SU-DHL-6 (cell line): ENCODE measurements at regions not wholly inside any gene's neighbourhood (a gene's known extent, or its start where the extent isn't known, plus 50 kb on each side); places are given as distances from the start of the nearest gene placed in this dataset.

ENCODE experiments used
- H2AFZ ChIP-seq: fragments of 200-600 bp; sonication (generic); 2 replicates; pipeline ENCODE4 v1.6.1; 2014; ENCODE audit warnings: low read depth, mild to moderate bottlenecking, moderate library complexity, mixed read lengths, antibody characterized with exemption, low read length; ENCODE audit not compliant: severe bottlenecking
- H3F3A ChIP-seq: fragments of 200-600 bp; shearing (Covaris generic); 2 replicates; pipeline ENCODE4 v1.6.0; 2016; ENCODE audit warnings: antibody characterized with exemption, mild to moderate bottlenecking; ENCODE audit not compliant: insufficient read depth
- H3K27ac ChIP-seq: fragments of 200-600 bp; sonication (generic); 2 replicates; pipeline ENCODE4 v1.5.1; 2016; ENCODE audit warnings: low read depth, mild to moderate bottlenecking, low read length, moderate library complexity, mixed read lengths
- H3K27me3 ChIP-seq: fragments of 200-600 bp; sonication (generic), shearing (Covaris generic); 2 replicates; pipeline ENCODE4 v1.6.0; 2014; ENCODE audit warnings: mild to moderate bottlenecking, low read length
- H3K36me3 ChIP-seq: fragments of 200-600 bp; sonication (generic); 2 replicates; pipeline ENCODE4 v1.6.1; 2014; ENCODE audit warnings: mild to moderate bottlenecking, low read length, mixed read lengths
- H3K4me2 ChIP-seq: fragments of 300-600, 200-600 bp; shearing (Covaris generic), sonication (generic); 2 replicates; pipeline ENCODE4 v1.6.0; 2014; ENCODE audit warnings: low read length, low read depth, mild to moderate bottlenecking; ENCODE audit not compliant: poor library complexity, severe bottlenecking
- H3K4me3 ChIP-seq: fragments of 200-600 bp; sonication (generic); 2 replicates; pipeline ENCODE4 v1.5.1; 2014; ENCODE audit warnings: antibody characterized with exemption, low read length, mild to moderate bottlenecking, mixed read lengths; ENCODE audit not compliant: insufficient read depth, poor library complexity, severe bottlenecking
- H3K79me2 ChIP-seq: fragments of 200-600 bp; sonication (generic); 2 replicates; pipeline ENCODE4 v1.6.1; 2014; ENCODE audit warnings: mild to moderate bottlenecking, low read length, moderate library complexity; ENCODE audit not compliant: insufficient read depth
- H3K9ac ChIP-seq: fragments of 200-600 bp; sonication (generic); 2 replicates; pipeline ENCODE4 v1.7.0; 2014; ENCODE audit warnings: mild to moderate bottlenecking, low read length
- H3K9me2 ChIP-seq: fragments of 200-600 bp; sonication (generic); replicated peaks from 2 replicates; pipeline ENCODE4 v1.6.1; 2014; ENCODE audit warnings: low read length; ENCODE audit not compliant: insufficient read depth
- H3K9me3 ChIP-seq: fragments of 200-600 bp; sonication (generic); 2 replicates; pipeline ENCODE4 v1.6.1; 2014; ENCODE audit warnings: low read length, mixed read lengths; ENCODE audit not compliant: insufficient read depth
- H4K20me1 ChIP-seq: fragments of 200-600 bp; sonication (generic); 2 replicates; pipeline ENCODE4 v1.6.1; 2014; ENCODE audit warnings: low read depth, mild to moderate bottlenecking, antibody characterized with exemption, low read length, moderate library complexity, mixed read lengths
- EZH2phosphoT487 ChIP-seq: fragments of 200-600 bp; sonication (generic), shearing (Covaris generic); conservative IDR thresholded peaks from 2 replicates; pipeline ENCODE4 v1.6.1; 2018; ENCODE audit warnings: mild to moderate bottlenecking, antibody characterized with exemption, low read length, moderate library complexity, mixed read lengths
- TF ChIP-seq, protein P1 (sequence below): fragments of 200-600 bp; sonication (generic); IDR thresholded peaks from one replicate; pipeline ENCODE4 v1.5.1; 2017; ENCODE audit warnings: antibody characterized with exemption, mild to moderate bottlenecking, low read length, moderate library complexity; ENCODE audit not compliant: insufficient read depth, poor library complexity, severe bottlenecking

DNA sequence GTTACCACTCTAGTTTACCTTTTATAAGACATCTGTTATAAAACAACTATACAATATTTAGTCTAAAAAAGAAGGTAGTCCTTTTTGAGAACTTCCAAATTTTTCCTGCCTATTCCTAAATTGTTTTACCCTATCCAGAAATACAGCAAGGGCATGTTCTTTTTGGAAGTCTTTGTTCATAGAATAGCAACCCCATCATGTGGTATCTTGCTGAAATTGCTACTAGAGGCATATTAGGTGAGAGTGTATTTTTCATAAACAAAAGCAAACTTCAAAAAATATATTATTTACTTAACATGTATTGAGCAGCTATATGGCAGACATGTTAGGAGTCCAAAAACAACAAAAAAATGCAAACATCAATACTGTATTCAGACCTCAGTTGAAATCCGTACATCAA is 371.8 kb upstream of the NRSN1 start:
- TF ChIP-seq, protein P1, sequence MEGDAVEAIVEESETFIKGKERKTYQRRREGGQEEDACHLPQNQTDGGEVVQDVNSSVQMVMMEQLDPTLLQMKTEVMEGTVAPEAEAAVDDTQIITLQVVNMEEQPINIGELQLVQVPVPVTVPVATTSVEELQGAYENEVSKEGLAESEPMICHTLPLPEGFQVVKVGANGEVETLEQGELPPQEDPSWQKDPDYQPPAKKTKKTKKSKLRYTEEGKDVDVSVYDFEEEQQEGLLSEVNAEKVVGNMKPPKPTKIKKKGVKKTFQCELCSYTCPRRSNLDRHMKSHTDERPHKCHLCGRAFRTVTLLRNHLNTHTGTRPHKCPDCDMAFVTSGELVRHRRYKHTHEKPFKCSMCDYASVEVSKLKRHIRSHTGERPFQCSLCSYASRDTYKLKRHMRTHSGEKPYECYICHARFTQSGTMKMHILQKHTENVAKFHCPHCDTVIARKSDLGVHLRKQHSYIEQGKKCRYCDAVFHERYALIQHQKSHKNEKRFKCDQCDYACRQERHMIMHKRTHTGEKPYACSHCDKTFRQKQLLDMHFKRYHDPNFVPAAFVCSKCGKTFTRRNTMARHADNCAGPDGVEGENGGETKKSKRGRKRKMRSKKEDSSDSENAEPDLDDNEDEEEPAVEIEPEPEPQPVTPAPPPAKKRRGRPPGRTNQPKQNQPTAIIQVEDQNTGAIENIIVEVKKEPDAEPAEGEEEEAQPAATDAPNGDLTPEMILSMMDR: no peak
- TF ChIP-seq EZH2phosphoT487: no peak
- Histone ChIP-seq H3K4me3 (no peak overlapping the region), H3K9ac (no peak overlapping the region), H3K9me3 (no peaks in the 10 kb centered on the region), H3K9me2 (no peaks in the 10 kb centered on the region), H3K36me3 (no peaks in the 10 kb centered on the region), H3K79me2 (no peaks in the 10 kb centered on the region), H3K4me2 (no peak overlapping the region), H3K27me3 (no peaks in the 10 kb centered on the region), H3F3A (no peaks in the 10 kb centered on the region), H2AFZ (no peak overlapping the region), H4K20me1 (no peaks in the 10 kb centered on the region), H3K27ac (no peak overlapping the region)

DNA sequence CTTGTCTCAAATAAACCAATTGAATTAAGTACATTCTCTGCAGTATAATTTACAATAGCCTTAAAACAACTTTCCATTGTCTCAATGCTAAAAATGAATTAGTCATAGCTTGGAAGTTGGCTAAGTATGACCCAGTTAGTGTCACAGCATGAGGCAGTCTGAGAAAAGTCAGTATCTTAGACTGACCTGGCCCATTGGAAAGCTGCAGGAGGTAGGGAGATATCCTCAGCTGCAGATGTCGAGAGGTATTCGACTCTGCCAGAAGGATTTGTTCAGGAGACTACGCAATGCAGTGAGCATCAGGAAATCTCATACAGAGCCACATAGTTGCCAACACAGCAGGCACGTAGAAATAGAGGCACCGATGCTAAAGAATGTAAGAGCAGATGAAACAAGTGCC is 350.9 kb upstream of the NRSN1 start:
- H3K9me3 ChIP-seq: no peaks in the 10 kb centered on the region
- no peaks in the 10 kb centered on the region for H4K20me1 ChIP-seq
- no peak overlapping the region for H2AFZ ChIP-seq
- H3K79me2 ChIP-seq: no peaks in the 10 kb centered on the region
- H3F3A ChIP-seq: no peaks in the 10 kb centered on the region
- H3K4me2 ChIP-seq: no peak overlapping the region
- TF ChIP-seq, protein P1: no peak
- TF ChIP-seq EZH2phosphoT487: no peak
- no peaks in the 10 kb centered on the region for H3K27me3 ChIP-seq
- H3K4me3 ChIP-seq: no peak overlapping the region
- H3K9me2 ChIP-seq: no peaks in the 10 kb centered on the region; the same call in 1 of the 2 replicates
- no peaks in the 10 kb centered on the region for H3K36me3 ChIP-seq
- no peak overlapping the region for H3K9ac ChIP-seq
- no peak overlapping the region for H3K27ac ChIP-seq

DNA sequence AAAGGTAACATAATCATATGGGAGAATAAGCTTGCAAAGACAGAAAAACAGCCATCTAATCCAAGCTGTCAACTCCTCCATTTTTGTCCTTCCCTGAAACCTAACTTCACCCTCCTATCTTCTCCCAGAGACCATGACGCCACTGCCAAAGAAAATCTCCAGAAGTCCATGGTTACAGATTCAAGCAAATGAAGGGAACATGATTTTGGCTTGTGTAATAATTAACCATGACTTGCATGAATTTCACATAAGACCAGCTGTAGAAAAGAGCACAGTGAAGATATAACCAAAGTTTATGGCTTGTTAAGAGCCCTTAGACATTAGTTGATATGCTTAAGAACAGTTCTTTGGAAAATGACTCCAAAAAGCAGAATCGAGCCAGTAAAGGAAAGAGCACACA is 342.1 kb upstream of the NRSN1 start:
- TF ChIP-seq EZH2phosphoT487: no peak
- Histone ChIP-seq H3K9me2 (no peaks in the 10 kb centered on the region), H4K20me1 (no peaks in the 10 kb centered on the region), H3K9me3 (no peaks in the 10 kb centered on the region), H3F3A (no peaks in the 10 kb centered on the region), H3K4me3 (no peak overlapping the region), H3K27ac (no peak overlapping the region), H3K27me3 (no peaks in the 10 kb centered on the region), H2AFZ (no peak overlapping the region), H3K36me3 (no peaks in the 10 kb centered on the region), H3K79me2 (no peaks in the 10 kb centered on the region), H3K4me2 (no peak overlapping the region), H3K9ac (no peak overlapping the region)

DNA sequence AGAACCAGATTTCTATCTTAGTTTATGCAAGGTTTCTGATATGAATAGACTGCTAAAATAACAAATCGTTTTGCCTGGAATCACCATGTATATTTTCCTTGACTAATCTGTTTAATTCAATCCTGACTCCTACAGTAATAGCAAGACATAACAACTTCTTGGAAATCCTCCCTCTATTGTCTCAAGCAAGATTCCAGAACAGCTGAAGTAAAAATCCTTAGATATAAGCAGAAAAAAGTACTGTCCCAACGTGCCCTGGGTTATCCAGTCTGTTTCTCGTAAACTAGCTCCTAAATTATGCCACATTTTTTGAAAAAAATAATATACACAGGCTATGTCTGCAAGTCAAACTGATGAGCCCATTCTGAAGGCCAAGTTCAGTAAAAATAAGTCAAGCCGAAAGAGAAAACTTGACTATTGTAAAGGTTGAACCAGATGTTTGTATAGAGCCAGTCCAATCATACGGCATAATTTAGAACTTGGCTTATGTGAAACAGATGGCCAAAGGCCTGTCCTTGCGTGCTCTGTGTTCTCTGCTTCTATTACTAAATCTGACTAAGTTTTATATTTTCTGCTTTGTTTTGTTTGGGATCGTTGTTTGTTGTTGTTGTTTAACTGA is 341.6 kb upstream of the NRSN1 start:
- H3K27ac ChIP-seq: no peak overlapping the region
- no peaks in the 10 kb centered on the region for H3F3A ChIP-seq
- H3K79me2 ChIP-seq: no peaks in the 10 kb centered on the region
- H3K36me3 ChIP-seq: no peaks in the 10 kb centered on the region
- no peaks in the 10 kb centered on the region for H4K20me1 ChIP-seq
- no peak overlapping the region for H3K9ac ChIP-seq
- H3K4me3 ChIP-seq: no peak overlapping the region
- no peaks in the 10 kb centered on the region for H3K27me3 ChIP-seq
- H3K9me2 ChIP-seq: no peaks in the 10 kb centered on the region
- no peaks in the 10 kb centered on the region for H3K9me3 ChIP-seq
- no peak overlapping the region for H3K4me2 ChIP-seq
- H2AFZ ChIP-seq: no peak overlapping the region
- no peak for TF ChIP-seq EZH2phosphoT487
- TF ChIP-seq, protein P1: no peak
